Endothelial cell of umbilical vein (primary cell): ENCODE measurements at regions not wholly inside any gene's neighbourhood (a gene's known extent, or its start where the extent isn't known, plus 50 kb on each side); places are given as distances from the start of the nearest gene placed in this dataset.

ENCODE experiments used
- BruUV-seq: library from RNA; stranded (reverse); fragments of 400-500 nt; replicated peaks from 2 replicates; lab custom pipeline; 2021; lab: Mats Ljungman, UMichigan
- CTCF ChIA-PET: fragments of 300-600, 350-600 bp; sonication (Branson Sonifier 250); formaldehyde crosslinking; loops from one replicate; lab custom pipeline; 2021; ENCODE audit warnings: antibody characterized with exemption, inconsistent platforms; lab: Charles Lee
- POLR2A ChIA-PET: fragments of 300-600, 350-600 bp; sonication (Branson Sonifier 250); formaldehyde crosslinking; loops from one replicate; lab custom pipeline; 2021; ENCODE audit warnings: antibody characterized with exemption, inconsistent platforms; lab: Charles Lee
- DNase-seq: peaks from one replicate; pipeline ENCODE4 v3.0.0-alpha.2; 2011; ENCODE audit warnings: low read depth, low spot score
- FAIRE-seq: peaks from 2 replicates; lab custom pipeline; 2011; peaks lifted over from hg19 to GRCh38; lab: Jason Lieb, UNC
- H2AFZ ChIP-seq: 2 replicates; pipeline ENCODE4 v1.6.0; 2012; ENCODE audit warnings: low read depth, low read length, control low read depth, inconsistent platforms
- H3K27ac ChIP-seq: 2 replicates; pipeline ENCODE4 v1.5.1; 2011; ENCODE audit warnings: low read depth, mild to moderate bottlenecking, control low read depth, low read length, moderate library complexity; ENCODE audit not compliant: insufficient read depth
- H3K27me3 ChIP-seq, 2 experiments: 2 replicates each; pipeline versions ENCODE4 v1.6.0 to v1.6.1; 2011; ENCODE audit warnings: low read length in 2 of 2, mixed read lengths in 1 of 2; ENCODE audit not compliant: control insufficient read depth in 2 of 2, insufficient read depth in 2 of 2
- H3K36me3 ChIP-seq, 2 experiments: 2 replicates in 1 of 2; 3 replicates in 1 of 2; pipeline ENCODE4 v1.5.1; 2011; ENCODE audit warnings: low read length in 2 of 2, mild to moderate bottlenecking in 1 of 2, moderate library complexity in 1 of 2; ENCODE audit not compliant: control insufficient read depth in 2 of 2, insufficient read depth in 2 of 2; ENCODE audit errors: extremely low read depth in 1 of 2
- H3K4me1 ChIP-seq: 3 replicates; pipeline ENCODE4 v1.5.1; 2011; ENCODE audit warnings: mild to moderate bottlenecking, low read length; ENCODE audit not compliant: control insufficient read depth, insufficient read depth; ENCODE audit errors: extremely low read depth
- H3K4me2 ChIP-seq: 2 replicates; pipeline ENCODE4 v1.6.1; 2011; ENCODE audit warnings: low read length, control low read depth, mixed read lengths; ENCODE audit not compliant: insufficient read depth
- H3K4me3 ChIP-seq, 3 experiments: fragments of 200-600 bp in 1 of 3; sonication (generic), shearing (Covaris generic) in 1 of 3; replicated peaks in 1 of 3; 2 replicates each; pipeline ENCODE4 v1.5.1; 2011 to 2016; ENCODE audit warnings: control low read depth in 3 of 3, low read length in 3 of 3, mild to moderate bottlenecking in 2 of 3, inconsistent platforms in 1 of 3, low read depth in 1 of 3, moderate library complexity in 1 of 3; ENCODE audit not compliant: insufficient read depth in 1 of 3
- H3K79me2 ChIP-seq: 2 replicates; pipeline ENCODE4 v1.6.0; 2012; ENCODE audit warnings: low read length, inconsistent platforms; ENCODE audit not compliant: control insufficient read depth, insufficient read depth
- H3K9ac ChIP-seq: replicated peaks from 2 replicates; pipeline ENCODE3; 2011; ENCODE audit warnings: low read length, control low read depth; ENCODE audit not compliant: insufficient read depth; ENCODE audit errors: extremely low read depth
- H3K9me1 ChIP-seq: replicated peaks from 3 replicates; pipeline ENCODE4 v1.6.0; 2011; ENCODE audit warnings: mild to moderate bottlenecking, low read length; ENCODE audit not compliant: control insufficient read depth, insufficient read depth; ENCODE audit errors: extremely low read depth
- H3K9me3 ChIP-seq: replicated peaks from 2 replicates; pipeline ENCODE4 v1.5.1; 2012; ENCODE audit warnings: low read length, inconsistent platforms; ENCODE audit not compliant: control insufficient read depth, insufficient read depth
- H4K20me1 ChIP-seq: replicated peaks from 2 replicates; pipeline ENCODE3; 2011; ENCODE audit warnings: mild to moderate bottlenecking, low read length; ENCODE audit not compliant: control insufficient read depth, insufficient read depth; ENCODE audit errors: extremely low read depth
- EZH2 ChIP-seq: IDR thresholded peaks from 2 replicates; pipeline ENCODE4 v1.6.1; 2012; ENCODE audit warnings: borderline replicate concordance, low read depth, mild to moderate bottlenecking, moderate library complexity, low read length, inconsistent platforms; ENCODE audit not compliant: severe bottlenecking
- FOS ChIP-seq: IDR thresholded peaks from 2 replicates; pipeline ENCODE4 v1.6.1; 2011; ENCODE audit warnings: mild to moderate bottlenecking, low read length, moderate library complexity, borderline replicate concordance; ENCODE audit not compliant: insufficient read depth
- GATA2 ChIP-seq: IDR thresholded peaks from 2 replicates; pipeline ENCODE4 v1.7.0; 2011; ENCODE audit warnings: low read depth, mild to moderate bottlenecking, moderate library complexity, mixed read lengths, low read length; ENCODE audit not compliant: insufficient read length, insufficient read depth
- JUN ChIP-seq: IDR thresholded peaks from 2 replicates; pipeline ENCODE4 v1.6.1; 2011; ENCODE audit warnings: borderline replicate concordance, low read depth; ENCODE audit not compliant: insufficient read length, insufficient read depth
- MAX ChIP-seq: IDR thresholded peaks from 2 replicates; pipeline ENCODE4 v1.6.1; 2011; ENCODE audit not compliant: insufficient read depth, insufficient read length
- MYC ChIP-seq: IDR thresholded peaks from one replicate; pipeline ENCODE4 v1.6.1; 2011; ENCODE audit warnings: mild to moderate bottlenecking, low read depth, low read length
- POLR2A ChIP-seq: IDR thresholded peaks from 2 replicates; pipeline ENCODE4 v1.6.1; 2012; ENCODE audit warnings: low read depth, mild to moderate bottlenecking, control low read depth, low read length
- POLR2AphosphoS5 ChIP-seq: IDR thresholded peaks from 2 replicates; pipeline ENCODE4 v1.6.1; 2012; ENCODE audit warnings: low read depth, mild to moderate bottlenecking, control low read depth, low read length, moderate library complexity; ENCODE audit not compliant: insufficient read depth
- dilution Hi-C: fragments of 300-500 bp; cut with MboI; formaldehyde crosslinking; loops from one replicate; pipeline ENCODE4 v1.15.0; 2019; ENCODE audit warnings: low sequenced_read_pairs; ENCODE audit not compliant: extremely low pct_ligation_motif_present
- intact Hi-C: fragments of 100-400 bp; cut with micrococcal nuclease; formaldehyde crosslinking; loops from one replicate; pipeline ENCODE4 v1.10.0; 2022
- TF ChIP-seq, protein P1 (sequence below), 2 donors: IDR thresholded peaks; 1 replicate in 1 of 2; 2 replicates in 1 of 2; pipeline ENCODE4 v1.5.1; 2011; ENCODE audit warnings: low read length in 2 of 2, mild to moderate bottlenecking in 2 of 2, moderate library complexity in 2 of 2, control low read depth in 1 of 2, inconsistent platforms in 1 of 2, low read depth in 1 of 2; ENCODE audit not compliant: insufficient read depth in 1 of 2; ENCODE audit errors: extremely low read depth in 1 of 2

DNA sequence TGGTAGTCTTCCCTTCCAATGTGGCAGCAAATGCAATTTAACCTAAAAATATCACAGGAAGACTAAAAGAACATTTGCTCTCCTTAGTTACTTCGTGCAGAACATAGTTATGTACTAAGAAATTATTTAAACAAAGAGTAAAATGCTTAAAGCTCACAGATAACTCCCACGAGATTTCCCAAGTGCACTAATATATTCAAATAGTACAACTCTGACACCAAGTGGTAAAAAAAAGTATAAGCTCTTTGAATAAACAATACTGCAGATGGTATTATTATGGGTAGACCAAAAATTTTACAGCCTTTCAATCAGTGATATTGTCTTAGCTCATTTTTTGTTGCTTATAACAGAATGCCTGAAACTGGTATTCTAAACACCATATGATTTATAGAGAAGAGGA lies 52.8 kb upstream of the FILIP1 start:
- H3K4me2 ChIP-seq, result no peak overlapping the region
- H3K9ac ChIP-seq, result no peak overlapping the region
- no peaks in the 10 kb centered on the region for H3K4me1 ChIP-seq
- ChIA-PET CTCF (interaction anchor here (0.5 to 3.0 kb wide), 17 partner anchors 8 to 337 kb away, joined by 3 to 20 read pairs (median 4); partner anchors contain the start of gene COX7A2), POLR2A (no interaction called here)
- peak; percentile 38 for DNase-seq
- H2AFZ ChIP-seq, result peak overlapping the region; percentile 43
- H4K20me1 ChIP-seq, result no peaks in the 10 kb centered on the region
- no peaks in the 10 kb centered on the region for H3K9me1 ChIP-seq
- dilution Hi-C loops (loop anchor here (25.0 kb wide), 1 partner anchor 234 kb away; no protein-coding TSS in a partner anchor), intact Hi-C loops (loop anchor here (1.0 to 5.0 kb wide), 3 partner anchors 249 to 334 kb away; partner anchors contain the start of gene COX7A2)
- H3K9me3 ChIP-seq, result no peaks in the 10 kb centered on the region
- no peak overlapping the region for H3K27ac ChIP-seq
- no peak overlapping the region for H3K4me3 ChIP-seq
- no peaks in the 10 kb centered on the region for H3K27me3 ChIP-seq
- BruUV-seq, result no TSS peak
- no peak for FAIRE-seq
- no peaks in the 10 kb centered on the region for H3K36me3 ChIP-seq
- TF ChIP-seq GATA2 (no peak), POLR2AphosphoS5 (no peak), JUN (no peak), MYC (no peak), FOS (no peak), EZH2 (no peak), MAX (no peak), POLR2A (no peak)
- TF ChIP-seq, protein P1, sequence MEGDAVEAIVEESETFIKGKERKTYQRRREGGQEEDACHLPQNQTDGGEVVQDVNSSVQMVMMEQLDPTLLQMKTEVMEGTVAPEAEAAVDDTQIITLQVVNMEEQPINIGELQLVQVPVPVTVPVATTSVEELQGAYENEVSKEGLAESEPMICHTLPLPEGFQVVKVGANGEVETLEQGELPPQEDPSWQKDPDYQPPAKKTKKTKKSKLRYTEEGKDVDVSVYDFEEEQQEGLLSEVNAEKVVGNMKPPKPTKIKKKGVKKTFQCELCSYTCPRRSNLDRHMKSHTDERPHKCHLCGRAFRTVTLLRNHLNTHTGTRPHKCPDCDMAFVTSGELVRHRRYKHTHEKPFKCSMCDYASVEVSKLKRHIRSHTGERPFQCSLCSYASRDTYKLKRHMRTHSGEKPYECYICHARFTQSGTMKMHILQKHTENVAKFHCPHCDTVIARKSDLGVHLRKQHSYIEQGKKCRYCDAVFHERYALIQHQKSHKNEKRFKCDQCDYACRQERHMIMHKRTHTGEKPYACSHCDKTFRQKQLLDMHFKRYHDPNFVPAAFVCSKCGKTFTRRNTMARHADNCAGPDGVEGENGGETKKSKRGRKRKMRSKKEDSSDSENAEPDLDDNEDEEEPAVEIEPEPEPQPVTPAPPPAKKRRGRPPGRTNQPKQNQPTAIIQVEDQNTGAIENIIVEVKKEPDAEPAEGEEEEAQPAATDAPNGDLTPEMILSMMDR (IDR thresholded peaks at IDR 0.05; ENCODE audit: extremely low read depth in 1 of 2, insufficient read depth in 1 of 2, low read depth in 1 of 2, low read length in 2 of 2), result no peak
- no peaks in the 10 kb centered on the region for H3K79me2 ChIP-seq
